GM12873 (cell line): ENCODE measurements at regions not wholly inside any gene's neighbourhood (a gene's known extent, or its start where the extent isn't known, plus 50 kb on each side); places are given as distances from the start of the nearest gene placed in this dataset.

Experiments used
- TF ChIP-seq, protein P1 (sequence below): IDR thresholded peaks from 2 replicates; pipeline ENCODE4 v1.5.1; 2012; ENCODE audit warnings: low read depth, mild to moderate bottlenecking, moderate library complexity, low read length, control low read depth; ENCODE audit not compliant: insufficient read depth; ENCODE audit errors: missing control alignments

DNA sequence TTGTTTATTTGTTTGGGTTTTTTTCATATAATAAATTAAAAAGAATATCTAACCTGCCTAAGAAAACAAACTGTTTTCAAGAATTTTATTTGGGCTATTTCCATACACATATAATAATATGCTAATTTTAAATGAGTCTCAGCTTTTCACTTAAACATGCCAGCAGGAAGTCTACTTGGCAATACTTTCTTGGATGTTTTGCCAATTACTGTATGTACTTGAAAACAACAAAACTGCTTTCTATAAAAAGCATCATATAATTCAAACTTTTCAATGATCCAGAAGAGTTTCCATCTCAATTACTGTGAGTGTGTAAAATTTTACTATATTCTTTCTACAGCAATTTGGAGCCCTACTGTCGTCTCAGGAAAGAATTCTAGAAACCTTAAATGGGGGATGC lies 961.2 kb downstream of the PCDH17 start:
- TF ChIP-seq, protein P1, sequence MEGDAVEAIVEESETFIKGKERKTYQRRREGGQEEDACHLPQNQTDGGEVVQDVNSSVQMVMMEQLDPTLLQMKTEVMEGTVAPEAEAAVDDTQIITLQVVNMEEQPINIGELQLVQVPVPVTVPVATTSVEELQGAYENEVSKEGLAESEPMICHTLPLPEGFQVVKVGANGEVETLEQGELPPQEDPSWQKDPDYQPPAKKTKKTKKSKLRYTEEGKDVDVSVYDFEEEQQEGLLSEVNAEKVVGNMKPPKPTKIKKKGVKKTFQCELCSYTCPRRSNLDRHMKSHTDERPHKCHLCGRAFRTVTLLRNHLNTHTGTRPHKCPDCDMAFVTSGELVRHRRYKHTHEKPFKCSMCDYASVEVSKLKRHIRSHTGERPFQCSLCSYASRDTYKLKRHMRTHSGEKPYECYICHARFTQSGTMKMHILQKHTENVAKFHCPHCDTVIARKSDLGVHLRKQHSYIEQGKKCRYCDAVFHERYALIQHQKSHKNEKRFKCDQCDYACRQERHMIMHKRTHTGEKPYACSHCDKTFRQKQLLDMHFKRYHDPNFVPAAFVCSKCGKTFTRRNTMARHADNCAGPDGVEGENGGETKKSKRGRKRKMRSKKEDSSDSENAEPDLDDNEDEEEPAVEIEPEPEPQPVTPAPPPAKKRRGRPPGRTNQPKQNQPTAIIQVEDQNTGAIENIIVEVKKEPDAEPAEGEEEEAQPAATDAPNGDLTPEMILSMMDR = no peak

DNA sequence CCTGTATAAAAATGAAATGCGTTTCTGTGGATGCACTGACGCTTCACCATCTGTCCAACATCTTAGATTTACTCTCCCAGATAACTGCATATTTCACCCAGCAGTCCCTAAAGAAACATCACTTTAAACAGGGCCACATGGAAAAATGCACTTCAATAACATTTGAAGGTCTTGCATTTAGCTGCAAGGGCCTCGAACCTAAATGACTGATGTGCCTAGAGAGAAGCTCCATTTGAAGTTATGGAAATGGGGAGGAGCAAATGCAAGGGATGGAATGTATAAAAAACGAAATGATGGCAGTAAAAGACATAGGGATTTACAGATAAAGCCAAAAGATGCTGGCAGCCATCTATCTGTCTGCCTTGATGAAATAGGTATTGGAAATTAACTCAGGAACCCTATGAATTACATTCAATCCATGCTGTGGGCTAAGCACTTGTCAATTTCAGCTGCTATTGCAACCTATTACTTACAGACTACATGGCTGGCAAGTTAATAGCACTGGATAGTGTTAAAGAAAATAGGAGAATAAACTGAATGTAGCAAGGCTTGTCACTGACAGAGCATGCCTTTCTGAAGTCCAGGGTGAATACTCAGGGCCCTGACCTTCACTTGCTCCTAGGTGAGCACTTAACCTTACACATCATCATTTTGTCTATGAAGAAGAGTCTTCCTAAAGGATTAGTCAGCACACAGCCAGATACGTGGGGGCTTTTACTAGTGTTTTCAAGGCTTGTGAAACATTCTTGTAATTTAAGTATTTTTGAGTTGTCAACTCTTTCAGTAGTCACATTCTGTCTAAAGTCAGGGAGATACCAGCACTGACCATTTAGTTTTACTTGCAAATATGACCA lies 963.4 kb downstream of the PCDH17 start:
- TF ChIP-seq, protein P1 = no peak

DNA sequence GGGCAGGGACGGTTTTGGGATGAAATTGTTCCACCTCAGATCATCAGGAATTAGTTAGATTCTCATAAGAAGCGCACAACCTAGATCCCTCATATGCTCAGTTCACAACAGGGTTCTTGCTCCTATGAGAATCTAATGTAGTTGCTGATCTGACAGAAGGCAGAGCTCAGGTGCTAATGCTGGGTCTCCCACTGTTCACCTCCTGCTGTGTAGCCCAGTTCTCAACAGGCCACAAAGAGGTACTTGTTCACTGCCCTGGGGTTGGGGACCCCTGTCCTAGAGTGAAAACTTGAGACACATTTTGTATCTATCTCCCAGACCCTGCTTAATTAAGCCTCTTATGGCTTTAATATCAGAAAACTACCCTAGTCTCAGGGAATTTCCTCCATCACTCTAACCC lies 966.0 kb downstream of the PCDH17 start:
- TF ChIP-seq, protein P1 = no peak

DNA sequence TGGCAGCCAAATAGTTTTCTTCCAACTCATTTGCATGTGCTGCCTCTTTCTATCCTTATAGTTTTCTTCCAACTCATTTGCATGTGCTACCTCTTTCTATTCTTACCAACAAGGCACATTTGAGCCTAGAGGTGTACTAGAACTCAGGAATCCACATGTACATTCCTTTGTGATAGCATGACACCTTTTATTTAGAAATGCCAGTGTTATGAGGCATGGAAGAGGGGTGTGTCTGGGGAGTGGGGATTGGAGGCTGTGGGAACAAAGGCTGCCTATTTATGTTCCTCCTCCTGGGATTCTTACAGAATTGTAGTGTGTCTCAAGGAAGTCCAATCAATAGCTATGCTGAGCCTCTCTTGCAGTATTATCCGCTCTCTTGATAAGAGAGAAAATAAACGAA lies 966.7 kb downstream of the PCDH17 start:
- TF ChIP-seq, protein P1 = no peak

DNA sequence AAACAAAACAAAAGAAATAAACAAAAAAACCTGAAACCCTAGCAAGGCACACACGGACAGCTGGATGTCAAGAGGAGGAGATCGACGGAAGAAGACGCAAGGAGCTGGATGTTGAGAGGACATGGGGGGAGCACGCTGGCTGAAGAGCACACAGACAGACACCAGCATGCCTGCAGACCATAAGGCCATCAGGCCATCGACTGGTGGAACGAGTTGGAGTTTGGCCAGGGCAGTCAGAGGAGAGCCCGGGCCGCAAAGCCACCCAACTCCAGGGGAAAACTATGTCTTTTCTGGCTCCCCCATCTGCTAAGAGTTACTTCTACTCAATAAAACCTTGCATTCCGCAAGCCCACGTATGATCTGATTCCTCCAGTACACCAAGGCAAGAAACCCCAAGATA lies 979.6 kb downstream of the PCDH17 start:
- TF ChIP-seq, protein P1 = no peak

DNA sequence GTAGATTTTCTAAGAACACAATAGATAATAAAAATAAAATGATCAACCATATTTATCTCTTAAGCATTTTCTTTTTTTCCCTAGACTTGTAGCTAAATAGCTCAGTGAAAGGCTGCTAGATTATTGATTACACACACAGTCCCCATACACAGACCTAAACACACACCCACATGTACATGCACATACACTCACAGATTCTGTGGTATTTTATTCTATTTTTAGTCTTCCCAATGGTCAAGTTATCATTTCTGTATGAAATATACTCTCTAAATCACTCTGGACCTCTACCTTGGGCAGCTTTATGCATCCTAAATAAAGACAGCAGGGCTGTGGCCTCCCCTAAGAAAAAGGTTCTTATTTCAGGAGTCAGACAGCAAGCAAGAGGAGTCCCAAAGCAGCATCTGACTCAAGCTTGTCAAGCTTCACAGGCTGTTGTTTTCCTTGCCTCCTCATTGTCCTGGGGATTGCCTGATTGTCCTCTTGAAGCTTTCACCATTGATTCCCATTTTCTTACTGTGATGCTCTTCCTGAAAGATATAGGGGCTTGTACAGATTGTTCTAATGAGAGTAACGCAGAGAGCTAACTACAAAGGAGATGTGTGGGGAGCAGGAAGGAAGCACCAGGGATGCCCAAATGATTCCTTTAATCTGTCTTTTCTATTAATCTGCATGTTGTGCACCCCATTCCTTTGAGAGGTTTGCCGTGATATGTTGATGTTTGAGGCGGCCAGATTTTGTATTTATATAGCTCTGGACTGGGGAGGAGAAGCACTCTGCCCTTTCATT lies 986.5 kb downstream of the PCDH17 start:
- TF ChIP-seq, protein P1 = no peak

DNA sequence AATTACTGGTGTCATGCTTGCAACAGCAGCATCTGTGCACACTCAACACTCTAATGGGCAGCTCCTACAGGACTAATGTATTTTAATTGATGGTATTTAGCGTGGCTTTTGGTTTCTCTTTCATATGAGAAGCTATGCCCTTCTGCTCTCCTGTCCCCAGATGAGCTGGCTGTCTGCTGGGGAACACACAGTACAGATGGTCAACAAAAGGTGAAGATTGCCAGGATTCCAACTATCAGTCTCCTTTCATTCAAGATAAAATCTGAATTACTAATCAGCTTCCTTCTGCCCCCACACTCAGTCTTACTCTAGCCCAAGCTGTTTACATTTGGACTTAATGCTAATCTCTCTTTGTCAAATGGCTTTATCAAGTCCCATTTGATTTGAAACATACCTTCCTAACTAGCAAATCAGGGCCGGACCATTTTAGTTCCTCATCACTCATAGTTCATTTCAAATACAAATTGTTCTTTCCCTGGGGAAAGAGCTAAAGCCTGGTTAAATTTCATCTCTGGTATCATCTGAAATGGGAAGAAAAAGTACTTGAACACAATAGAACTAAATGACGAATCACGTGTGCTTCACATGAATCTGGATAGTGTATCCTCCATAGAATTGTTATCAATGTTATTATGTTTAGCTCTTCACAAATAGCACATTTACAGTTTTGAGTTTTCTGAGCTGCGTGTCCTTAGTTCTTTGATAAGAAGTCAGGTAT lies 988.0 kb downstream of the PCDH17 start:
- TF ChIP-seq, protein P1 = no peak
